BLaER1 (cell line): ENCODE measurements at regions not wholly inside any gene's neighbourhood (a gene's known extent, or its start where the extent isn't known, plus 50 kb on each side); places are given as distances from the start of the nearest gene placed in this dataset.
"Not testable (repeated sequence)": the region's sequence is repeated elsewhere in the genome, so short reads cannot be mapped to it uniquely, and the experiment has no call there.

Experiments used
- H3K27ac ChIP-seq: shearing (Covaris generic); formaldehyde crosslinking; 2 replicates; pipeline ENCODE4 v1.8.1; 2022
- H3K27me3 ChIP-seq: shearing (Covaris generic); formaldehyde crosslinking; 2 replicates; pipeline ENCODE4 v1.8.1; 2022
- H3K36me3 ChIP-seq: shearing (Covaris generic); formaldehyde crosslinking; 2 replicates; pipeline ENCODE4 v1.8.1; 2022
- H3K4me1 ChIP-seq: shearing (Covaris generic); formaldehyde crosslinking; 2 replicates; pipeline ENCODE4 v1.8.1; 2022
- H3K4me2 ChIP-seq: shearing (Covaris generic); formaldehyde crosslinking; 2 replicates; pipeline ENCODE4 v1.8.1; 2022
- H3K4me3 ChIP-seq: shearing (Covaris generic); formaldehyde crosslinking; 2 replicates; pipeline ENCODE4 v1.8.1; 2022
- H3K9ac ChIP-seq: shearing (Covaris generic); formaldehyde crosslinking; 2 replicates; pipeline ENCODE4 v1.8.1; 2022
- H3K9me3 ChIP-seq: shearing (Covaris generic); formaldehyde crosslinking; 2 replicates; pipeline ENCODE4 v1.8.1; 2022
- H4K20me1 ChIP-seq: shearing (Covaris generic); formaldehyde crosslinking; 2 replicates; pipeline ENCODE4 v1.8.1; 2022
- Cebpa-rat ChIP-seq: shearing (Covaris generic); IDR thresholded peaks from 2 replicates; pipeline ENCODE4 v1.8.1; 2022

- Histone ChIP-seq H3K36me3 (no peaks in the 10 kb centered on the region), H3K4me2 (no peak overlapping the region), H3K27me3 (no peaks in the 10 kb centered on the region), H3K4me3 (no peak overlapping the region), H3K9me3 (no peaks in the 10 kb centered on the region), H4K20me1 (no peaks in the 10 kb centered on the region), H3K9ac (no peak overlapping the region), H3K27ac (no peak overlapping the region), H3K4me1 (no peaks in the 10 kb centered on the region)
- TF ChIP-seq Cebpa-rat, result no peak
Observed at GRCh38 chr4:43481526-43481925, 589.0 kb downstream of the GRXCR1 start.

DNA sequence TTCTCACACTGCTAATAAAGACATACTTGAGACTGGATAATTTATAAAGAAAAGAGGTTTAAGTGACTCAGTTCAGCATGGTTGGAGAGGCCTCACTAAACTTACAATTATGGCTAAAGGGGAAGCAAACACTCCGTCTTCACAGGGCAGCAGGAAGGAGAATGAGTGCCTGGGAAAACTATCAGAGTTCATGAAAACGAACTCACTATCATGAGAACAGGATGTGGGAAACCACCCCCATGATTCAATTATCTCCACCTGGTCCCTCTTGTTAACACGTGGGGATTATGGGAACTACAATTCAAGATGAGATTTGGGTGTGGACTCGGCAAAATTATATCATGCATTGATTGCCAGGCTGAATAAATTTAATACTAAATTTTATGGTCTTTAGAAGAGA, 592.7 kb downstream of the GRXCR1 start:
- no peak overlapping the region for H3K27ac ChIP-seq
- H3K9me3 ChIP-seq, result peaks cover 6% of the 10 kb centered on the region; the same call in 1 of the 2 replicates
- H3K4me3 ChIP-seq, result no peak overlapping the region
- no peak for TF ChIP-seq Cebpa-rat
- no peaks in the 10 kb centered on the region for H4K20me1 ChIP-seq
- no peak overlapping the region for H3K9ac ChIP-seq
- no peaks in the 10 kb centered on the region for H3K36me3 ChIP-seq
- no peaks in the 10 kb centered on the region for H3K4me1 ChIP-seq
- no peak overlapping the region for H3K4me2 ChIP-seq
- H3K27me3 ChIP-seq, result no peaks in the 10 kb centered on the region

- H4K20me1 ChIP-seq, result no peaks in the 10 kb centered on the region
- no peak overlapping the region for H3K27ac ChIP-seq
- no peaks in the 10 kb centered on the region for H3K36me3 ChIP-seq
- no peak overlapping the region for H3K9ac ChIP-seq
- H3K4me2 ChIP-seq, result no peak overlapping the region
- H3K9me3 ChIP-seq, result no peaks in the 10 kb centered on the region
- no peaks in the 10 kb centered on the region for H3K4me1 ChIP-seq
- no peaks in the 10 kb centered on the region for H3K27me3 ChIP-seq
- no peak overlapping the region for H3K4me3 ChIP-seq
- TF ChIP-seq Cebpa-rat, result no peak
Observed at GRCh38 chr4:43496188-43496587, 603.7 kb downstream of the GRXCR1 start.

GRCh38 chr4:43496602-43497001, 604.1 kb downstream of the GRXCR1 start:
- Histone ChIP-seq H3K27me3 (no peaks in the 10 kb centered on the region), H3K4me3 (no peak overlapping the region), H3K27ac (no peak overlapping the region), H3K9me3 (no peaks in the 10 kb centered on the region), H4K20me1 (no peaks in the 10 kb centered on the region), H3K36me3 (no peaks in the 10 kb centered on the region), H3K9ac (no peak overlapping the region), H3K4me1 (no peaks in the 10 kb centered on the region), H3K4me2 (no peak overlapping the region)
- TF ChIP-seq Cebpa-rat, result no peak

DNA sequence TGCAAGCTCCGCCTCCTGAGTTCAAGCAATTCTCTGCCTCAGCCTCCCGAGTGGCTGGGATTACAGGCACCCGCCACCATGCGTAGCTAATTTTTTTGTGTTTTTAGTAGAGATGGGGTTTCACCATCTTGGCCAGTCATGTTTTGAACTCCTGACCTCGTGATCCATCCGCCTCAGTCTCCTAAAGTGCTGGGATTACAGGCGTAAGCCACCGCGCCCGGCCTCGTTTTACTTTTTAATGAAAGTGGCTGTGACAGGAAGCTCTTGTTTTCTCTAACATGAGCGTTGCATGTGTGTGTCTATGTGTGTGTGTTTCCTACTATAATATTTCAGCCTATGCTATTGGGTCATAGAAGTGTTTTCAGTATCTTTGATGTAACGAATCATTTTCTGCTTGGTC, 613.3 kb downstream of the GRXCR1 start:
- H4K20me1 ChIP-seq, H3K36me3 ChIP-seq, H3K4me1 ChIP-seq, H3K4me2 ChIP-seq, H3K9ac ChIP-seq, H3K27me3 ChIP-seq, H3K27ac ChIP-seq, H3K4me3 ChIP-seq: not testable (repeated sequence)
- H3K9me3 ChIP-seq, result peaks cover 13% of the 10 kb centered on the region

DNA sequence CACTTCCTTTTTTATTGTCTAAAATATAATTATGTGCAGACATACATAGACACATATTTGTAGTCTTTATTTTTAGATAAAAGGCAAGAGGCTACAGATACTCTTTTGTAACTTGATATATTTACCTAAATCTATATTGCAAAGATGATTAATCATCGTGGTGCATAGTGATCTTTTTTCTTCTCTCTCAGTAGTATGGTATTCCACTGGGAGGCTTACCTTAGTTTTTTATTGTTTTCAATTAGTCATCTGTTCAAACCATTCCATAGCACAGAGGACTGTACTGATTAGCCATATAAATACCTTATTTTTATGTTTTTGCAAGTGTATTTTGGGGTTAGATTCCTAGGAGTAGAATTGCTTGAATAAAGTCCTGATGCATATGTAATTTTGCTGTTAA, 619.7 kb downstream of the GRXCR1 start:
- Histone ChIP-seq H3K9me3 (peaks cover 13% of the 10 kb centered on the region), H3K4me2 (no peak overlapping the region), H3K27ac (no peak overlapping the region), H3K36me3 (no peaks in the 10 kb centered on the region), H3K4me3 (no peak overlapping the region), H3K27me3 (no peaks in the 10 kb centered on the region), H4K20me1 (no peaks in the 10 kb centered on the region), H3K9ac (no peak overlapping the region), H3K4me1 (no peaks in the 10 kb centered on the region)
- no peak for TF ChIP-seq Cebpa-rat

- Histone ChIP-seq H3K4me1 (no peaks in the 10 kb centered on the region), H4K20me1 (no peaks in the 10 kb centered on the region), H3K36me3 (no peaks in the 10 kb centered on the region), H3K4me3 (no peak overlapping the region), H3K9ac (no peak overlapping the region), H3K27ac (no peak overlapping the region), H3K9me3 (no peaks in the 10 kb centered on the region), H3K4me2 (no peak overlapping the region), H3K27me3 (no peaks in the 10 kb centered on the region)
- TF ChIP-seq Cebpa-rat, result no peak
Observed at GRCh38 chr4:43525646-43526045, 633.1 kb downstream of the GRXCR1 start.

GRCh38 chr4:43547561-43547960, 655.0 kb downstream of the GRXCR1 start:
- peaks cover 7% of the 10 kb centered on the region for H3K9me3 ChIP-seq
- H3K4me3 ChIP-seq, result no peak overlapping the region
- H3K4me2 ChIP-seq, result no peak overlapping the region
- no peak overlapping the region for H3K27ac ChIP-seq
- TF ChIP-seq Cebpa-rat, result no peak
- H4K20me1 ChIP-seq, result no peaks in the 10 kb centered on the region
- H3K36me3 ChIP-seq, result no peaks in the 10 kb centered on the region
- no peak overlapping the region for H3K9ac ChIP-seq
- H3K27me3 ChIP-seq, result no peaks in the 10 kb centered on the region
- no peaks in the 10 kb centered on the region for H3K4me1 ChIP-seq

- Histone ChIP-seq H3K9ac (no peak overlapping the region), H3K9me3 (peaks cover 21% of the 10 kb centered on the region), H3K4me2 (no peak overlapping the region), H3K36me3 (no peaks in the 10 kb centered on the region), H3K27ac (no peak overlapping the region), H3K27me3 (no peaks in the 10 kb centered on the region), H4K20me1 (no peaks in the 10 kb centered on the region), H3K4me1 (no peaks in the 10 kb centered on the region), H3K4me3 (no peak overlapping the region)
- TF ChIP-seq Cebpa-rat, result no peak
Observed at GRCh38 chr4:43550981-43551627, 658.6 kb downstream of the GRXCR1 start.

GRCh38 chr4:43556262-43556661, 663.7 kb downstream of the GRXCR1 start:
- Histone ChIP-seq H3K4me3 (no peak overlapping the region), H3K27me3 (no peaks in the 10 kb centered on the region), H3K9me3 (peaks cover 16% of the 10 kb centered on the region), H4K20me1 (no peaks in the 10 kb centered on the region), H3K36me3 (no peaks in the 10 kb centered on the region), H3K9ac (no peak overlapping the region), H3K4me2 (no peak overlapping the region), H3K4me1 (no peaks in the 10 kb centered on the region), H3K27ac (no peak overlapping the region)
- no peak for TF ChIP-seq Cebpa-rat

- Histone ChIP-seq H3K4me3 (no peak overlapping the region), H3K27ac (no peak overlapping the region), H3K9ac (no peak overlapping the region)
Observed at GRCh38 chr4:43560047-43560446, 667.5 kb downstream of the GRXCR1 start.

More at GRCh38 chr4:43560047-43560446, 667.5 kb downstream of the GRXCR1 start:
- no peak overlapping the region for H3K4me2 ChIP-seq
- H3K4me1 ChIP-seq, result no peaks in the 10 kb centered on the region
- H3K27me3 ChIP-seq, result no peaks in the 10 kb centered on the region
- no peak for TF ChIP-seq Cebpa-rat
- H4K20me1 ChIP-seq, result no peaks in the 10 kb centered on the region
- no peaks in the 10 kb centered on the region for H3K9me3 ChIP-seq
- no peaks in the 10 kb centered on the region for H3K36me3 ChIP-seq
